Activated CD4-positive, alpha-beta T cell treated with anti-CD3 and anti-CD28 coated beads, Interleukin-10, Interleukin-2, amounts not matched to agents 100 ng/mL and 50 ng/mL, durations not matched to agents 16 hours and 8 hours (primary cell): ENCODE measurements at regions not wholly inside any gene's neighbourhood (a gene's known extent, or its start where the extent isn't known, plus 50 kb on each side); places are given as distances from the start of the nearest gene placed in this dataset.

ENCODE experiments used
- DNase-seq: peaks from one replicate; pipeline ENCODE4 v3.0.0-alpha.2; 2020

DNA sequence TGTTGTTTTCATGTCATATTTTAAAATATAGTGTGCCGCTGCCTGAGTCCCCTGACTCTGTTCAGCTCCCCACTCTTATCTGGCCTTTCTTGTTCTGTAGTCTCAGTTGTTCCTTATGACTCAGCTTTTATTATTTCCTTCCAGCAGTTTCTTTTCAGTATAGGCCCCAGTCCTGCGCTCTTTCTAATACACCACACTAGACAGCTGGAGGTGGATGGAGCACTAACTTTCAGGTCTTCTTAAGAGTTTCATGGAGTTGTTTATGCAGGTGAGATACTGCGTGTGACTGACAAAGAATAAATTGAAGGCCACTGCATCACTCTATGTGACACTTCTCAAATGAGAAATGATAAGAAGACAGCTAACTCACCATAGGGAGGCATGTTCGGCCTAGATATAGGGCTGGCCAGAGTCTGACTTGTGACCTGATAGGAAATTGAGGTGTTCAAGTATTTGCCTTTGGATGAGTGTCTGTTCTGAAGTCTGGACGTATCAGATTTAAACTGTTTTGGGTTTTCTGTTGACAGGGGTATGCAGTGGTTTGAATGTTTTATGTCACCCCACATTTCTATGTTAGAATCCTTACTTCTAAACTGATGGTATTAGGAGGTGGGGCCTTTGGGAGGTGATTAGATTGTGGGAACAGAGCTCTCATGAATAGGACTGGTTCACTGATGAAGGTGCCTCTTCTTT lies 60.8 kb upstream of the CLMN start:
- DNase-seq: no peak

DNA sequence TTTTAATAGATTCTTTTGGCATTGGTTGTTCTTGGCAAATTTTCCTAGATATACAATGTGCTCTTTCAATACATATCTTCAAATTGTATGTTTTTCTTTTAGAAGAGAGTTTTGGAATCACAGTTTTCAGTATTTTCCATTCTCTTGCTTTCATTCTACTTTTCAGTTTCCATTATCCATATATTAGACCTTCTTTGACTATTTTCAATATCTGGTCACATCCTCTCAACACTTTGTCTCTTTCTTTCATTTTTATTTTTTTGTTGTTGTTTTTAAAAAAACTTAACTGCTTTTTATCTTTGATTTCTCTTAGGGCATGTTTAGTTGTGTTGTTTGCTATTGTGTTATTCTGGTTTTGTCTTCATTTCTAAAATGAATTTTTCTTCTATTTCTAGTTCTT lies 59.9 kb upstream of the CLMN start:
- no peak for DNase-seq

DNA sequence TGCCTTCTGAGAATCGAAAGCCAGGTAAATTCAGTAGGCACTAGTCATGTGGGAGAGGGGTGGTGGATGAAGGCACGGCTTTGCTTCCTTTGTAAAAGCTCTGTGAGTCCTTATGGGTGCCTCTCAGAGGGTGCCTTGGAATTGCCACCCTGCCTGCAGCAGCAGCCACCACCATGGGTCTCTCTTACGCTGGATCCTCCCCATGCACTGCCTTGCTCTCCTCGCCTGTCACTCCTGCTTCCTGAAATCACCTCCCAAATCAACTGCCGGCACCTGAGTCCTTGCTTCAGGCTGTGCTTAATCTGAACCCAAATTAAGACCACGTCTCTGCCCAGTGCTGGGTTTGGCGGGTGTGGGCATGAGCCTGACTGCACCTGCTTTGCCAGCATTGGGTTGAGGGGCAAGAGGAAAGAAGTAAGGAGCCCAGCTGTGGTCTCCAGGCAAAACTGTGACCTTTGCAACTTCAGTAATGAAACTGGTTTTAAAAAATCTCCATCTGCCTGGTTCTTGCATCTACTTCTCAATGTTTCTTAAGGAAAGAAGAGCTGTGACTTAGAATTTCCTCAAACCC lies 55.9 kb upstream of the CLMN start:
- no peak for DNase-seq

DNA sequence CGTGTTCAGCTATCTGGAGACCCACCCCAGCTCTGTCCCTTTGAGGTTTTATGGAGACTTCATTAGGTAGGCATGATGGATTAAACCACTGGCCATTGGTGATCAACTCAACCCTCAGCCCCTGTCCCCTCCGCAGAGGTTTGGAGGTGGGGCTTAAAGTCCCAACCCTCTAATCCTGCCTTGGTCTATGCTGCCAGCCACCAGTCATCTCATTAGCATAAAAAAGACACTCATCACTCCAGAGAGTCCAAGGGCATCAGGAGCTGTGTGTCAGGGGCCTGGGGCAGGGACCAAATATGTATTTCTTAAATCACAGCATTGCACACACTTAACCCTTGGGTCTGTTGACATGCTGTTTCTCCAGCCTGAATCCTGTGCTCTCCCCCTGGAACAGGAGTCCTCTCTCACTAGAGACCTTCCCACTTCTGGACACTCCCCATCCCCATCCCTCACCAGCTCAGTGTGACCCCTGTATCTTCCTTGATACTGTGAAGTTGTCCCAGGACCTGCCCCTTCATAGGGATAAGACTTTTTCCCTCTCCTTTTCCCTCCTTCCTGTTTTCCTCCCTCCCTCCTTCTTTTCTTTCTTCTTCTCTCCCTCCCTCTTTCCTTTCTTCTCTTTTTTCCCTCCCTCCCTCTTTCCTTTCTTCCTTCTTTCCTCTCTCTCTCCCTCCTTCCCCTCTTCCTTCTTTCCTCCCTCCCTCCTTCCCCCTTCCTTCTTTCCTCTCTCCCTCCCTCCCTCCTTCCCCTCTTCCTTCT lies 54.7 kb upstream of the CLMN start:
- no peak for DNase-seq

DNA sequence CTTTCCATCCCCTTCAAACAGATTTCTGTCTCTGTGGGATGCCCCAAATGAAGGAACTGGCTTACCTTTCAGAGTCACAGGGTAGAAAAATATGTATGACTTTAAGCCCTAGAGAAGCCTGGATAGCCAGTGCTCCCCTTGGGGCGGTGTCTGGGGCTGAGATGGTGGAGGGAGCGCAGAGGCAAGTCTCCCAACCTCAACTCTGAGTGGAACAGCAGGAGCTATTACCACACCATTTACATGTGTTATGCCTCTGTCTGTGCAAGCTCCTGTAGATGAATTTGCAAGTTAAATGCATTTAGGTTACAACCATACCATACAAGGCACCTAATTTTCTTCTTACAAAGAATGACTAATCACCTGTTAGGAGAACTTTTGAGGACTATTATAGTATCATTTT lies 50.4 kb upstream of the CLMN start:
- DNase-seq: no peak
